DND-41 (cell line): ENCODE measurements at regions not wholly inside any gene's neighbourhood (a gene's known extent, or its start where the extent isn't known, plus 50 kb on each side); places are given as distances from the start of the nearest gene placed in this dataset.

Source experiments
- ATAC-seq: fragments of 200-7000 bp; cut with Tn5 transposase; 3 replicates; pipeline ENCODE4 v1.9.1; 2021; ENCODE audit warnings: low read depth; ENCODE audit not compliant: insufficient read depth
- DNase-seq: peaks from one replicate; pipeline ENCODE4 v3.0.0-alpha.2; 2020
- H2AFZ ChIP-seq: 2 replicates; pipeline ENCODE4 v1.6.0; 2012; ENCODE audit warnings: low read depth, low read length
- H3K27ac ChIP-seq: 2 replicates; pipeline ENCODE4 v1.5.1; 2012; ENCODE audit warnings: low read length, inconsistent platforms
- H3K27me3 ChIP-seq: fragments of 200-600 bp; sonication (generic); 2 replicates; pipeline ENCODE4 v1.6.0; 2012; ENCODE audit warnings: low read length, mild to moderate bottlenecking, inconsistent platforms; ENCODE audit not compliant: insufficient read depth, poor library complexity
- H3K36me3 ChIP-seq: 2 replicates; pipeline ENCODE4 v1.5.1; 2012; ENCODE audit warnings: low read length, inconsistent platforms; ENCODE audit not compliant: insufficient read depth
- H3K4me1 ChIP-seq: 2 replicates; pipeline ENCODE4 v1.5.1; 2012; ENCODE audit warnings: mild to moderate bottlenecking, low read length; ENCODE audit not compliant: insufficient read depth
- H3K4me2 ChIP-seq: 2 replicates; pipeline ENCODE4 v1.6.0; 2012; ENCODE audit warnings: mild to moderate bottlenecking, moderate library complexity, low read length, inconsistent platforms; ENCODE audit not compliant: insufficient read depth
- H3K4me3 ChIP-seq, 2 experiments: fragments of 200-600 bp in 1 of 2; shearing (Covaris generic) in 1 of 2; 2 replicates each; pipeline ENCODE4 v1.5.1; 2012 to 2016; ENCODE audit warnings: inconsistent platforms in 2 of 2, low read length in 2 of 2, mild to moderate bottlenecking in 2 of 2, low read depth in 1 of 2, moderate library complexity in 1 of 2
- H3K79me2 ChIP-seq: 2 replicates; pipeline ENCODE4 v1.6.0; 2012; ENCODE audit warnings: low read length, inconsistent platforms; ENCODE audit not compliant: insufficient read depth
- H3K9ac ChIP-seq: 2 replicates; pipeline ENCODE4 v1.6.0; 2012; ENCODE audit warnings: low read depth, mild to moderate bottlenecking, inconsistent platforms, low read length, moderate library complexity
- H3K9me3 ChIP-seq: 2 replicates; pipeline ENCODE4 v1.5.1; 2012; ENCODE audit warnings: low read length, moderate library complexity, mild to moderate bottlenecking, inconsistent platforms; ENCODE audit not compliant: insufficient read depth, severe bottlenecking
- H4K20me1 ChIP-seq: 2 replicates; pipeline ENCODE4 v1.6.0; 2012; ENCODE audit warnings: low read length; ENCODE audit not compliant: insufficient read depth
- EZH2 ChIP-seq: IDR thresholded peaks from 3 replicates; pipeline ENCODE4 v1.6.1; 2012; ENCODE audit warnings: borderline replicate concordance, low read depth, mild to moderate bottlenecking, moderate library complexity, low read length, inconsistent platforms; ENCODE audit not compliant: severe bottlenecking
- TF ChIP-seq, protein P1 (sequence below): IDR thresholded peaks from 2 replicates; pipeline ENCODE4 v1.5.1; 2012; ENCODE audit warnings: borderline replicate concordance, low read length, moderate library complexity, mild to moderate bottlenecking; ENCODE audit not compliant: poor library complexity, severe bottlenecking; ENCODE audit errors: extremely low read depth

DNA sequence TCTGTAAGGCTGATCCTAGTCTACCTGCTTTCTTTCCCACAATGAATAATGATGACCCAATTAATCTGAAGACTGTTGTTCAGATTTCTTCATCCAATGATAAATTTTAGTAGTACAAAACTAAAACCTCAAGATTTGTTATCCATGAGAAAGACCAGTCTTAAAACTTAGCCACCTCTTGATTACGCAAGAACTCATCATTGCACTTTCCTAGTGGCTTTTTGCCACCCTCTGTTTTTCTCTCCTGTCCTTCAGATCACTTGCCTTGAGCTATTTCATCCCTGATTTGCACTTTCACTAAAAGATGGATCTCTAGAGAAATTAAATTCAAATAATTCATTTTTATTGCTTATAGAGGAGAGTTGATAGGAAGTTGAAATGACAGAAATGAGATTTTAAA, 142.7 kb upstream of the RBMS3 start:
- Histone ChIP-seq H3K4me2 (no peak overlapping the region), H3K4me3 (no peak overlapping the region), H2AFZ (no peak overlapping the region), H3K79me2 (no peaks in the 10 kb centered on the region), H4K20me1 (no peaks in the 10 kb centered on the region), H3K9me3 (no peaks in the 10 kb centered on the region), H3K27ac (no peak overlapping the region), H3K9ac (no peak overlapping the region), H3K27me3 (no peaks in the 10 kb centered on the region), H3K4me1 (peaks cover 49% of the 10 kb centered on the region), H3K36me3 (no peaks in the 10 kb centered on the region)
- no peak for TF ChIP-seq EZH2
- TF ChIP-seq, protein P1, sequence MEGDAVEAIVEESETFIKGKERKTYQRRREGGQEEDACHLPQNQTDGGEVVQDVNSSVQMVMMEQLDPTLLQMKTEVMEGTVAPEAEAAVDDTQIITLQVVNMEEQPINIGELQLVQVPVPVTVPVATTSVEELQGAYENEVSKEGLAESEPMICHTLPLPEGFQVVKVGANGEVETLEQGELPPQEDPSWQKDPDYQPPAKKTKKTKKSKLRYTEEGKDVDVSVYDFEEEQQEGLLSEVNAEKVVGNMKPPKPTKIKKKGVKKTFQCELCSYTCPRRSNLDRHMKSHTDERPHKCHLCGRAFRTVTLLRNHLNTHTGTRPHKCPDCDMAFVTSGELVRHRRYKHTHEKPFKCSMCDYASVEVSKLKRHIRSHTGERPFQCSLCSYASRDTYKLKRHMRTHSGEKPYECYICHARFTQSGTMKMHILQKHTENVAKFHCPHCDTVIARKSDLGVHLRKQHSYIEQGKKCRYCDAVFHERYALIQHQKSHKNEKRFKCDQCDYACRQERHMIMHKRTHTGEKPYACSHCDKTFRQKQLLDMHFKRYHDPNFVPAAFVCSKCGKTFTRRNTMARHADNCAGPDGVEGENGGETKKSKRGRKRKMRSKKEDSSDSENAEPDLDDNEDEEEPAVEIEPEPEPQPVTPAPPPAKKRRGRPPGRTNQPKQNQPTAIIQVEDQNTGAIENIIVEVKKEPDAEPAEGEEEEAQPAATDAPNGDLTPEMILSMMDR = no peak
- no peak for ATAC-seq
- no peak for DNase-seq

DNA sequence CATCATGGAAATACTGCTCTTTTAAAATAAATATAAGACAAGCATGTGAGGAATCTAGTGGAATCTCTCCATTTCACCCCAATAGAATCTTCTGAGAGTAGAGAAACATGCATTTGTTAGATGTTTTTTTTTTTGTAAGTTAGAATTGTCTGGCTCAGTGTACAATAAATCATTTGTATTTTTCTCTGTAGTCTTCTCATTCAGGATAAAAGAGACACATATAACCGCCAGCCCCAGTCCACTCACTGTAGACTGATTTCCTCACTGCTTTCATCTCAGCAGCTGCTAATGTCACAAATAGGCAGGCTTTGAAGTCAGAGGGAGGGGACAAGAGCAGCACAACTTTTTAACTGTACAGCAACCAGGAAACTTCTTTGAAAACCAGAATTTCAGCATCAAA, 140.2 kb upstream of the RBMS3 start:
- no peaks in the 10 kb centered on the region for H3K36me3 ChIP-seq
- peak overlapping the region; percentile 55 for H3K9ac ChIP-seq
- H4K20me1 ChIP-seq = no peaks in the 10 kb centered on the region
- no peaks in the 10 kb centered on the region for H3K9me3 ChIP-seq
- H2AFZ ChIP-seq = peak overlapping the region; percentile 73
- peak overlapping the region; percentile 51 for H3K4me2 ChIP-seq
- peak; percentile 95 for ATAC-seq
- H3K27me3 ChIP-seq = no peaks in the 10 kb centered on the region
- H3K4me3 ChIP-seq = peak overlapping the region in 1 of 2 experiments; percentile 31; a peak in 2 of 4 replicates
- peaks cover 74% of the 10 kb centered on the region for H3K4me1 ChIP-seq
- TF ChIP-seq, protein P1 = no peak
- no peak for TF ChIP-seq EZH2
- H3K27ac ChIP-seq = peak overlapping the region; percentile 97
- peak; percentile 84 for DNase-seq
- no peaks in the 10 kb centered on the region for H3K79me2 ChIP-seq

DNA sequence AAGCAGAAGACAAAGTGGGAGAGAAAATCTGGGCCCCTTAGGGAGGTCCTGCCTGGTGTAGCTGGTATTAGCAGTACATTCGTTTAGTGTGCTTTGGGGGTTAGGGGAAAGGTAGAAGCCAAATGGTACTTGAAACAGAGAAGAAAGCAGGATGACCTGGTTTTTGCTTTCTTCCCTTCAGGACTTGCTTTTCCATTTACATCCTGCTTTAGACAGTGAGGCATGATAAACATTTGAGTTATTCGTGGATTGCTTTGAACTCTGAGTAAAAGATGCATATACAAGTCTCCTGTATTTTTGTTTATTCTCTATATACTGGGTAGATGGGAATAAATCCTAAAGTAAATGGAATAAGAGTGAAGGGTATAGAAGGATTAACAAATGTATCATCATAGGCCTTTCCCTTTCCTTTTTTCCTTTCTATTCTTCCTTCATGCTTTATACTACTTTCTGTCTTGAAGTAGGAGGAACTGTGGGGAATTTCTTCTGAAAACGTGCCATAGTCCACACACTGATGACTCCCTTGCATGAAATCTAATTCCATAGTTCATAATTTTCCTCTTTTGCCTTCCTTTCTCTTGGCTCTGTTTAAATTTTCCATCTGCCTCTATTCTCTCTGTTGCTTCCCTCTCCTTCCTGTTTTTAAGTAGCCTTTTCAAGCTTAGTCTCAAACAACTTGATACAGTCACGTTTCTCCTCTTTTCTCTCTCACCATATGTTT, 139.5 kb upstream of the RBMS3 start:
- peak overlapping the region; percentile 66 for H2AFZ ChIP-seq
- ATAC-seq = peak; percentile 59
- TF ChIP-seq EZH2 = no peak
- TF ChIP-seq, protein P1 = no peak

More for the DNA sequence above, 139.5 kb upstream of the RBMS3 start:
- H3K4me3 ChIP-seq = peak overlapping the region in 1 of 2 experiments; percentile 31; a peak in 2 of 4 replicates
- H3K27ac ChIP-seq = peak overlapping the region; percentile 97
- H3K4me2 ChIP-seq = peak overlapping the region; percentile 51
- H3K9me3 ChIP-seq = no peaks in the 10 kb centered on the region
- peaks cover 81% of the 10 kb centered on the region for H3K4me1 ChIP-seq
- peak overlapping the region; percentile 55 for H3K9ac ChIP-seq
- no peaks in the 10 kb centered on the region for H4K20me1 ChIP-seq
- H3K27me3 ChIP-seq = no peaks in the 10 kb centered on the region
- H3K36me3 ChIP-seq = no peaks in the 10 kb centered on the region
- no peak for DNase-seq
- no peaks in the 10 kb centered on the region for H3K79me2 ChIP-seq
